GM23338 (cell line): ENCODE measurements at regions not wholly inside any gene's neighbourhood (a gene's known extent, or its start where the extent isn't known, plus 50 kb on each side); places are given as distances from the start of the nearest gene placed in this dataset.

Experiments
- ATAC-seq: fragments of 200-7000 bp; cut with Tn5 transposase; 3 replicates; pipeline ENCODE4 v1.9.1; 2020
- DNase-seq: peaks from one replicate; pipeline ENCODE4 v3.0.0-alpha.2; 2015; ENCODE audit warnings: low spot score
- H2AFZ ChIP-seq: fragments of 200-600 bp; sonication (generic); 2 replicates; pipeline ENCODE4 v1.8.0; 2016; ENCODE audit warnings: antibody characterized with exemption, mild to moderate bottlenecking, moderate library complexity
- H3F3A ChIP-seq: fragments of 200-600 bp; sonication (generic); replicated peaks from 2 replicates; pipeline ENCODE4 v1.8.0; 2017; ENCODE audit warnings: antibody characterized with exemption, mixed run types, low read depth
- H3K27ac ChIP-seq: fragments of 200-600 bp; sonication (generic); 2 replicates; pipeline ENCODE4 v1.6.1; 2016; ENCODE audit warnings: low read depth
- H3K27me3 ChIP-seq: fragments of 200-600 bp; sonication (generic); 2 replicates; pipeline ENCODE4 v1.8.0; 2016; ENCODE audit warnings: mild to moderate bottlenecking, mixed run types, moderate library complexity; ENCODE audit not compliant: insufficient read depth
- H3K36me3 ChIP-seq: fragments of 200-600 bp; sonication (generic); 2 replicates; pipeline ENCODE4 v1.8.0; 2016; ENCODE audit warnings: mild to moderate bottlenecking; ENCODE audit not compliant: insufficient read depth
- H3K4me1 ChIP-seq: fragments of 200-600 bp; sonication (generic); 2 replicates; pipeline ENCODE4 v1.8.0; 2016; ENCODE audit warnings: mild to moderate bottlenecking, moderate library complexity; ENCODE audit not compliant: insufficient read depth
- H3K4me2 ChIP-seq: fragments of 200-600 bp; sonication (generic); 2 replicates; pipeline ENCODE4 v1.7.1; 2017; ENCODE audit warnings: mixed run types
- H3K4me3 ChIP-seq: fragments of 200-600 bp; sonication (generic); 2 replicates; pipeline ENCODE4 v1.6.1; 2016; ENCODE audit warnings: mixed run types
- H3K79me2 ChIP-seq: fragments of 200-600 bp; sonication (generic); replicated peaks from 2 replicates; pipeline ENCODE4 v1.8.0; 2017; ENCODE audit warnings: mild to moderate bottlenecking; ENCODE audit not compliant: insufficient read depth
- H3K9me2 ChIP-seq: fragments of 200-600 bp; sonication (generic); 2 replicates; pipeline ENCODE4 v1.8.0; 2017; ENCODE audit not compliant: insufficient read depth
- H4K20me1 ChIP-seq: fragments of 200-600 bp; sonication (generic); replicated peaks from 2 replicates; pipeline ENCODE4 v1.8.0; 2017; ENCODE audit warnings: mild to moderate bottlenecking; ENCODE audit not compliant: insufficient read depth
- H3K27ac Mint-ChIP-seq: 2 replicates; pipeline ENCODE4 v1.8.0; 2020; ENCODE audit warnings: inconsistent platforms, mild to moderate bottlenecking, moderate library complexity, mixed read lengths
- H3K27me3 Mint-ChIP-seq: 3 replicates; pipeline ENCODE4 v1.8.0; 2022; ENCODE audit warnings: low read depth, mild to moderate bottlenecking, moderate library complexity, mixed read lengths, inconsistent platforms; ENCODE audit not compliant: insufficient read depth, poor library complexity
- H3K36me3 Mint-ChIP-seq: 3 replicates; pipeline ENCODE4 v1.8.0; 2021; ENCODE audit warnings: low read depth, mild to moderate bottlenecking, inconsistent platforms, moderate library complexity, mixed read lengths
- H3K4me1 Mint-ChIP-seq: 3 replicates; pipeline ENCODE4 v1.8.0; 2020; ENCODE audit warnings: mild to moderate bottlenecking, inconsistent platforms, mixed read lengths
- H3K4me3 Mint-ChIP-seq: 3 replicates; pipeline ENCODE4 v1.8.0; 2021; ENCODE audit warnings: moderate library complexity, mild to moderate bottlenecking, inconsistent platforms, mixed read lengths
- H3K9me3 Mint-ChIP-seq: 3 replicates; pipeline ENCODE4 v1.8.0; 2020; ENCODE audit warnings: moderate library complexity, mild to moderate bottlenecking, inconsistent platforms, mixed read lengths
- CREB1 ChIP-seq: fragments of 250-450 bp; sonication (Bioruptor Pico); IDR thresholded peaks from 2 replicates; pipeline ENCODE4 v1.5.0; 2020; ENCODE audit warnings: low read depth, mild to moderate bottlenecking, moderate library complexity
- EZH2 ChIP-seq: fragments of 200-600 bp; sonication (generic); IDR thresholded peaks from one replicate; pipeline ENCODE4 v1.8.0; 2017; ENCODE audit warnings: antibody characterized with exemption, mild to moderate bottlenecking, low read depth; ENCODE audit not compliant: unreplicated experiment
- EZH2phosphoT487 ChIP-seq: fragments of 200-600 bp; sonication (generic); IDR thresholded peaks from one replicate; pipeline ENCODE4 v1.8.1; 2018; ENCODE audit warnings: antibody characterized with exemption; ENCODE audit not compliant: unreplicated experiment
- JUNB ChIP-seq: IDR thresholded peaks from one replicate; pipeline ENCODE4 v1.6.1; 2016; ENCODE audit warnings: antibody characterized with exemption; ENCODE audit not compliant: unreplicated experiment
- NANOG ChIP-seq: IDR thresholded peaks from 2 replicates; pipeline ENCODE4 v1.6.1; 2016; ENCODE audit warnings: antibody characterized with exemption, borderline replicate concordance
- POLR2AphosphoS5 ChIP-seq: IDR thresholded peaks from 2 replicates; pipeline ENCODE4 v1.6.1; 2016; ENCODE audit warnings: antibody characterized with exemption, low read depth
- STAT1 ChIP-seq: IDR thresholded peaks from one replicate; pipeline ENCODE4 v1.6.1; 2016; ENCODE audit warnings: antibody characterized with exemption; ENCODE audit not compliant: unreplicated experiment
- ZNF114 ChIP-seq: fragments of 250-450 bp; sonication (Bioruptor Pico); IDR thresholded peaks from 2 replicates; pipeline ENCODE4 v1.5.0; 2020; ENCODE audit warnings: mild to moderate bottlenecking, moderate library complexity
- ZNF331 ChIP-seq: fragments of 250-450 bp; sonication (Bioruptor Pico); IDR thresholded peaks from 2 replicates; pipeline ENCODE4 v1.5.0; 2020; ENCODE audit warnings: low read depth, mild to moderate bottlenecking, moderate library complexity
- TF ChIP-seq, protein P1 (sequence below), 2 experiments: fragments of 200-600 bp in 1 of 2; sonication (generic) in 1 of 2; conservative IDR thresholded peaks; 2 replicates each; pipeline versions ENCODE4 v1.5.1 to v1.6.1; 2016 to 2017; ENCODE audit warnings: antibody characterized with exemption in 2 of 2, low read depth in 2 of 2, mild to moderate bottlenecking in 2 of 2, moderate library complexity in 1 of 2
- TF ChIP-seq, protein P2 (sequence below): IDR thresholded peaks from one replicate; pipeline ENCODE4 v1.6.1; 2018; ENCODE audit warnings: antibody characterized with exemption; ENCODE audit not compliant: unreplicated experiment
- TF ChIP-seq, protein P3 (sequence below): IDR thresholded peaks from 2 replicates; pipeline ENCODE4 v1.6.1; 2016; ENCODE audit warnings: antibody characterized with exemption

DNA sequence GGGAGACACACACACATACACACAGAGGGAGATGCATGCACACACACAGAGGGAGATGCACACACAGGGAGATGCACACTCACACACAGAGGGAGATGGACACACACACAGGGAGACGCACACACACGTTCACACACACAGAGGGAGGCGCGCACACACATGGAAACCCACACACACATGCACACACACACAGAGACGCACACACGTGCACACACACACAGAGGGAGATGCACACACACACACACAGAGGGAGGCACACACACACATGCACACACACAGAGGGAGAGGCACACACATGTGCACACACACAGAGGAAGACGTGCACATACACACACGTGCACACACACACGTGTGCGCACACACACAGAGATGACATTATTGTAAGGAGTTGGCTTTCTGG lies 79.1 kb downstream of the HMX1 start (continued):
- TF ChIP-seq, protein P1, sequence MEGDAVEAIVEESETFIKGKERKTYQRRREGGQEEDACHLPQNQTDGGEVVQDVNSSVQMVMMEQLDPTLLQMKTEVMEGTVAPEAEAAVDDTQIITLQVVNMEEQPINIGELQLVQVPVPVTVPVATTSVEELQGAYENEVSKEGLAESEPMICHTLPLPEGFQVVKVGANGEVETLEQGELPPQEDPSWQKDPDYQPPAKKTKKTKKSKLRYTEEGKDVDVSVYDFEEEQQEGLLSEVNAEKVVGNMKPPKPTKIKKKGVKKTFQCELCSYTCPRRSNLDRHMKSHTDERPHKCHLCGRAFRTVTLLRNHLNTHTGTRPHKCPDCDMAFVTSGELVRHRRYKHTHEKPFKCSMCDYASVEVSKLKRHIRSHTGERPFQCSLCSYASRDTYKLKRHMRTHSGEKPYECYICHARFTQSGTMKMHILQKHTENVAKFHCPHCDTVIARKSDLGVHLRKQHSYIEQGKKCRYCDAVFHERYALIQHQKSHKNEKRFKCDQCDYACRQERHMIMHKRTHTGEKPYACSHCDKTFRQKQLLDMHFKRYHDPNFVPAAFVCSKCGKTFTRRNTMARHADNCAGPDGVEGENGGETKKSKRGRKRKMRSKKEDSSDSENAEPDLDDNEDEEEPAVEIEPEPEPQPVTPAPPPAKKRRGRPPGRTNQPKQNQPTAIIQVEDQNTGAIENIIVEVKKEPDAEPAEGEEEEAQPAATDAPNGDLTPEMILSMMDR (conservative IDR thresholded peaks at IDR 0.05; ENCODE audit: low read depth in 2 of 2), result no peak
- no peak for TF ChIP-seq JUNB
- TF ChIP-seq ZNF114 (CRISPR knock-in tag), result no peak
- TF ChIP-seq CREB1, result no peak
- TF ChIP-seq, protein P2, sequence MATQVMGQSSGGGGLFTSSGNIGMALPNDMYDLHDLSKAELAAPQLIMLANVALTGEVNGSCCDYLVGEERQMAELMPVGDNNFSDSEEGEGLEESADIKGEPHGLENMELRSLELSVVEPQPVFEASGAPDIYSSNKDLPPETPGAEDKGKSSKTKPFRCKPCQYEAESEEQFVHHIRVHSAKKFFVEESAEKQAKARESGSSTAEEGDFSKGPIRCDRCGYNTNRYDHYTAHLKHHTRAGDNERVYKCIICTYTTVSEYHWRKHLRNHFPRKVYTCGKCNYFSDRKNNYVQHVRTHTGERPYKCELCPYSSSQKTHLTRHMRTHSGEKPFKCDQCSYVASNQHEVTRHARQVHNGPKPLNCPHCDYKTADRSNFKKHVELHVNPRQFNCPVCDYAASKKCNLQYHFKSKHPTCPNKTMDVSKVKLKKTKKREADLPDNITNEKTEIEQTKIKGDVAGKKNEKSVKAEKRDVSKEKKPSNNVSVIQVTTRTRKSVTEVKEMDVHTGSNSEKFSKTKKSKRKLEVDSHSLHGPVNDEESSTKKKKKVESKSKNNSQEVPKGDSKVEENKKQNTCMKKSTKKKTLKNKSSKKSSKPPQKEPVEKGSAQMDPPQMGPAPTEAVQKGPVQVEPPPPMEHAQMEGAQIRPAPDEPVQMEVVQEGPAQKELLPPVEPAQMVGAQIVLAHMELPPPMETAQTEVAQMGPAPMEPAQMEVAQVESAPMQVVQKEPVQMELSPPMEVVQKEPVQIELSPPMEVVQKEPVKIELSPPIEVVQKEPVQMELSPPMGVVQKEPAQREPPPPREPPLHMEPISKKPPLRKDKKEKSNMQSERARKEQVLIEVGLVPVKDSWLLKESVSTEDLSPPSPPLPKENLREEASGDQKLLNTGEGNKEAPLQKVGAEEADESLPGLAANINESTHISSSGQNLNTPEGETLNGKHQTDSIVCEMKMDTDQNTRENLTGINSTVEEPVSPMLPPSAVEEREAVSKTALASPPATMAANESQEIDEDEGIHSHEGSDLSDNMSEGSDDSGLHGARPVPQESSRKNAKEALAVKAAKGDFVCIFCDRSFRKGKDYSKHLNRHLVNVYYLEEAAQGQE, result no peak
- TF ChIP-seq ZNF331 (CRISPR knock-in tag), result no peak

DNA sequence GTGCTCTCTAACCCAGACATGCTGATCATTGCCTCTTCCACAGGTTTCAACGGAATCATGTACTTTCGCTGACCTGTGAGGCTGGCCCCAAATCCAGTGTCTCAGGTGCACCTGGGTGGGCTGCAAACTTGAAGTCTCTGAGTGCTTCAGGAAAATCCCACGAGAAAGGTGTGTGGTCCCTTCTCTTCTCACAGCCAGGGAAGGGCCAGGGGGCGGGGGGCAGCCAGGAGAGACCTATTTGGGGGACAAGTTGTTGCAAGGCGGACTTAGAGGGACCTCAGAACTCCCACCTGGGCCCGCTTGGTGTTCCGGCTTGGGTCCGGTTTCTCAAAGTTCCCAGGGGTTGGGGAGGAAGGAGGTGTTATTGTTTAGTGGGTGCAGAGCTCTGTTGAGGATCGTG lies 80.0 kb downstream of the HMX1 start:
- H3K27ac Mint-ChIP-seq, result no peak overlapping the region
- ATAC-seq, result no peak
- H3K4me1 ChIP-seq, result no peaks in the 10 kb centered on the region
- no peak for TF ChIP-seq ZNF114 (CRISPR knock-in tag)
- no peak for TF ChIP-seq POLR2AphosphoS5
- no peak for TF ChIP-seq EZH2phosphoT487
- no peak for TF ChIP-seq CREB1
- TF ChIP-seq STAT1, result no peak
- TF ChIP-seq NANOG, result no peak
- no peak for TF ChIP-seq JUNB
- TF ChIP-seq, protein P3, sequence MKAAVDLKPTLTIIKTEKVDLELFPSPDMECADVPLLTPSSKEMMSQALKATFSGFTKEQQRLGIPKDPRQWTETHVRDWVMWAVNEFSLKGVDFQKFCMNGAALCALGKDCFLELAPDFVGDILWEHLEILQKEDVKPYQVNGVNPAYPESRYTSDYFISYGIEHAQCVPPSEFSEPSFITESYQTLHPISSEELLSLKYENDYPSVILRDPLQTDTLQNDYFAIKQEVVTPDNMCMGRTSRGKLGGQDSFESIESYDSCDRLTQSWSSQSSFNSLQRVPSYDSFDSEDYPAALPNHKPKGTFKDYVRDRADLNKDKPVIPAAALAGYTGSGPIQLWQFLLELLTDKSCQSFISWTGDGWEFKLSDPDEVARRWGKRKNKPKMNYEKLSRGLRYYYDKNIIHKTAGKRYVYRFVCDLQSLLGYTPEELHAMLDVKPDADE, result no peak
- TF ChIP-seq ZNF331 (CRISPR knock-in tag), result no peak
- TF ChIP-seq, protein P2, result no peak
- TF ChIP-seq EZH2, result no peak

More for the DNA sequence above, 80.0 kb downstream of the HMX1 start:
- Mint-ChIP-seq H3K36me3 (no peaks in the 10 kb centered on the region), H3K9me3 (no peaks in the 10 kb centered on the region), H3K4me3 (no peak overlapping the region), H3K27me3 (peaks cover 8% of the 10 kb centered on the region), H3K4me1 (no peaks in the 10 kb centered on the region)
- no peaks in the 10 kb centered on the region for H3K9me2 ChIP-seq
- DNase-seq, result no peak
- H3K79me2 ChIP-seq, result no peaks in the 10 kb centered on the region
- no peaks in the 10 kb centered on the region for H3K27me3 ChIP-seq
- no peaks in the 10 kb centered on the region for H4K20me1 ChIP-seq
- H3F3A ChIP-seq, result no peaks in the 10 kb centered on the region
- H3K4me3 ChIP-seq, result no peak overlapping the region
- no peak overlapping the region for H2AFZ ChIP-seq
- no peak overlapping the region for H3K27ac ChIP-seq
- no peak overlapping the region for H3K4me2 ChIP-seq
- H3K36me3 ChIP-seq, result no peaks in the 10 kb centered on the region
